Activated CD8-positive, alpha-beta memory T cell treated with anti-CD3 and anti-CD28 coated beads, Interleukin-2, amount 50 U/mL, for 4 hours (primary cell): ENCODE measurements at regions not wholly inside any gene's neighbourhood (a gene's known extent, or its start where the extent isn't known, plus 50 kb on each side); places are given as distances from the start of the nearest gene placed in this dataset.

Experiments
- DNase-seq: peaks from one replicate; pipeline ENCODE4 v3.0.0-alpha.2; 2020

- DNase-seq = no peak
Observed at GRCh38 chr12:124440841-124441381, 126.5 kb downstream of the NCOR2 start.

DNA sequence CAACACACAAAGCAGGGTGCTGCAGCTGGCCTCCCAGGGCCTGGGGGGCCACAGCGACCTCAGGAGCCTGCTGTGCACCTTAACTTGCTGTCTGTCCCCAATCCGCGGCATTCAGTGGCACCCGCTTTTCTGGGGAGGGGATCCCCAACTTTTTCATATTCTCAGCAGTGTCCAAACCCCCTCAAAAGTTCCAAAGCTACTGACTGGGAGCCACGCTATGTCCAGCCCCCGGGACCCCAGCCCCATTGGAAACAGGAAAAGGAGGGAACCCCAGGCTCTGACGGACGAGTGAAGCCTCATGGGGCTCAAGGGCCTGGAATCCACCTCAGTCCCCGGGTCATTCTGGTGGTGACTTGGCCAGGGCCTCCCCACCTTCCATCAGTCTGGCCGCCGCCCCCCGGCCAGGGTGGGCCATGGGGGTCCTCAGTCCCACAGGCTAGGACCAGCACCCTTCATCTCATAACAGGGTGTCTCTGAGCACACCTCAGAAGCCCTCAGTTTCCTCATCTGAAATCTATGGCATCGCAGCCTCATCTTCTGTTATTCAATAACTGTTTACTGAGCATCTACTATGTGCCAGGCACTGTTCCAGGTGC is 127.3 kb downstream of the NCOR2 start:
- no peak for DNase-seq

DNA sequence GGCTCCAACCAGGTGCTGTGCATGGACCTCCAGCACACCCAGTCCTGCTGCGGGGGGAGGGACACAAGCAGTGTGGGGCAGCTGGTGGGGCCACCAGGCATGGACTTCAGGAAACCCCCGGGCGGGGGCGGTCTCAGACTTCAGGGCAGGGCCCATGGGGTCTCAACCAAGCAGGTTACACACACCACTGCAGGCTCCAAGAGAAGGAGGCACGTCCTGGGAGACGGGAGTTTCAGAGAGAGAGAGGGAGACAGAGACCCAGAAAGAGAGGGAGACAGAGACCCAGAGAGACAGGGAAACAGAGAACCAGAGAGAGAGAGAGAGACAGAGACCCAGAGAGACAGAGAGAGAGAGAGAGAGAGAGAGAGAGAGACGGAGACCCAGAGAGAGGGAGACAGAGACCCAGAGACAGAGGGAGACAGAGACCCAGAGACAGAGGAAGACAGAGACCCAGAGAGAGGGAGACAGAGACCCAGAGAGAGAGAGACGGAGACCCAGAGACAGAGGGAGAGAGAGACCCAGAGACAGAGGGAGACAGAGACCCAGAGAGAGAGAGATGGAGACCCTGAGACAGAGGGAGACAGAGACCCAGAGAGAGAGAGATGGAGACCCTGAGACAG is 128.9 kb downstream of the NCOR2 start:
- no peak for DNase-seq

DNA sequence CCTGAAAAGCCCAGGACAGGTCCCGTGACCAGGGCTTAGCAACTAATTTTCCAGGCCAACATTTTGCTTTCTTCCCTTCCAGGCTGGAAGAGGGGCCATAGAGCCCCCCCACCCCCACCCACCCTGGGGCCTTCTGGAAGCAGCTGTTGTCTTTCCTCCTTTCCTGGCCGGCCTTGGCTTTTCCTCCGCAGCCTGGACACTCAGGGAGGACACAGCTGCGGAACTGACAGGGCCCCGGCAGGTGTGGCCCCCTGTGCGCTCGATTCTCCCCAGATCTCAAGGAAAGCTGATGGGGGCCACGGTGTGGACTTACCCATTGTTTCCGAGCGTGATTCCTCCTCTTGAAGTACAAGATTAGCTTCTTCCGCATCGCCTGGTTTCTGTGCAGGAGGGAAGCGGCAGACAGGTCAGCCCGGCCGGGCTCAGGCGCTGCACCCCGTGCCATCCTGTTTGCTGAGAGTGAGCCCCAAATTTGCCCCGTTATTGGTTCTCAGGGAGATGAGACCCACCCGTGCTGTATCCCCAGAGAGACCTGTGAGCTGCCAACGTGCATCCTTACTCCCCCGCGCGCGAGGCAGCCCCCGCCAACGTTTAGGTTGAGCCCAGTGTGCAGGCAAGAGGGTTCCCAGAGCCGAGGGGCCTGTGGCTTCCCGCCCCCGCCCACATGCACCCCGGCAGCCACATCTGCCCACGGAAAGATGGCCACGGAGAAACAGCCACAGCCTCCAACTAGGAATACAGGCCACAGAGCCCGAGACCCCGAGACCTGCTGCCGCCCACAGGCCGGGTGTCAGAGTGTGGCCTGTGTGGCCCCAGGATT is 129.6 kb downstream of the NCOR2 start:
- no peak for DNase-seq

DNA sequence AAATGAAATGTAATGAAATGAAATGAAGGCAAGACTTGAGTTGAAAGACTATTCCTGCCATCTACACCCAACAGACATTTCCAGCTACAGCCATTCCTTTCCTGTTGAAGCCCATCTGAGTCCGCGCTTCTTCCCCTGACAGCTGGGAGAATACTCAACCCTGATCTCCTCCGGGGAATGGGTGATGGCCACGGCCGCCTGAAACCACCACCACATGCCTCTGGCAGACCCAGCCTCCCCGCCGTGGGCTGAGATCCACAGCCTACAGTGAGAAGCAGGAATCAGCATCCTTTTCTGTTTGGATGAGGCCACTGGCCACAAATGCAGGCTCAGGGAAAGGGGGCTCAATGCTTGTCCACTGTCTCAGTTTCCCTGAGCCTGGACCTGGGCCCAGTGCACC is 130.3 kb downstream of the NCOR2 start:
- DNase-seq = no peak

GRCh38 chr12:124436366-124436765 is 131.0 kb downstream of the NCOR2 start:
- DNase-seq = no peak

DNA sequence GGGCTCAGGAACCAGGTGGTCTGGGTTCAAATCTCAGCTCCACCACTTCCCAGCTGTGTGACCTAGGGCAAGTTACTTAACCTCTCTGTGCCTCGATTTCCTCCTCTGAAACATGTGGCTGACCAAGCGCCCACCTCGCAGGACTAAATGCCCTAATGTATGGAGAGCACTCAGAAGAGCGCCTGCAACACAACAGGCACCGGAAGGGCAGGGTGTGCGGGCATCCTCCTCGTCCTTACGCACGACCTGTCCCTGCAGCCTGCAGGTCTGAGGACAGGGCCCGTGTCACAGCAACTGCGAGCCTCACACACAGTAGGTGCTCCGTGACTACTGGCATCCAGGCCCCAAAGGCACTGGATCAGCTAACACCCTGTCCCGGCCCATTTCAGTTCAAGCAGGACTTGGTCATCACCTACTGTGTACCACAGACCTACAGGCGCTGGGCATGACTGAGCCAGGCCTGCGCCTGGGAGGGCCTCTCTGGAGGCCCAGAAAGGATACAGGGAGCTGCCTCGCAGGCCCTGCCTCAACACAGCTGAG is 131.5 kb downstream of the NCOR2 start:
- no peak for DNase-seq

DNA sequence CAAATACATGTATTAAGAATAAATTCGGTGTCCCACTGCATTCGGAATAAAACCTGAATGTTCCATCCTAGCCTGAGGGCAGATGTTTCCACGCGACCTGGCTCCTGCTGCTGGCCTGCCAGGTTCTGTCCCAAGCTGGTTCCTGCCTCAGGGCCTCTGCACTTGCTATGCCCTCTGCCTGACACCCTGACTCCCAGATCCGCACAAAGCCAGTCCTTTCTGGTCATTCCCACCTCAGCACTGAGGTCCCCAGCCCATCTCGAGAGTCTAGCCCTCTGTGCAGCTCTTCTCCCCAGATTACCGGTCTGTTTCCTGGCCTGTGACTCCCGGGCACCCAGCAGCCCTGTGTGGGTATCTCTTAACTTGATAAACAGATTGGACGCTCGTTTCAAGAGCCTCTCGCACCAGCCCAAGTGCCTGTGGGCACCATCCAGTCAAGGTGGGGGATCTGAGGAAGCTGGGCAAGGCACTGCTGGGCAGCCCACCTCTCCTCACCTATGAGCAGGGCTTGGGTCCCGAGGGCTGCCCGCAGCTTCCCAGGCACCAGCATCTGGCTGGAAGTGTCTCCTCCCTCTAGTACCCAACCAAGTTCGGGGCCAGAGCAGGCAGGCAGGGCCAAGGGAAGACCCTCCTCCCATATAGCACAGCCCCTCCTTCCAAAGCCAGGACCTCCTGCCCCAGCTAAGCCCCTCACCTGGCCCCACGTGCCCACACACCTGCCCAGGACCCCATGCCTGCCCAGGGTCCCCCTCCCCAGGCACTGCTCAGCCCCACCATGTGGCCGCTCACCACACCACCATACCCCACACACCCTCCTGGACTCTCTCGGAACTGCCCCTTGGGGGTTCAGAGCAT is 132.2 kb downstream of the NCOR2 start:
- no peak for DNase-seq

- no peak for DNase-seq
Observed at GRCh38 chr12:124434354-124434753, 133.1 kb downstream of the NCOR2 start.

- DNase-seq = no peak
Observed at GRCh38 chr12:124433879-124434278, 133.5 kb downstream of the NCOR2 start.

GRCh38 chr12:124433147-124433874 is 134.1 kb downstream of the NCOR2 start:
- DNase-seq = no peak

GRCh38 chr12:124432376-124432775 is 135.0 kb downstream of the NCOR2 start:
- DNase-seq = no peak

GRCh38 chr12:124431971-124432370 is 135.4 kb downstream of the NCOR2 start:
- DNase-seq = no peak

DNA sequence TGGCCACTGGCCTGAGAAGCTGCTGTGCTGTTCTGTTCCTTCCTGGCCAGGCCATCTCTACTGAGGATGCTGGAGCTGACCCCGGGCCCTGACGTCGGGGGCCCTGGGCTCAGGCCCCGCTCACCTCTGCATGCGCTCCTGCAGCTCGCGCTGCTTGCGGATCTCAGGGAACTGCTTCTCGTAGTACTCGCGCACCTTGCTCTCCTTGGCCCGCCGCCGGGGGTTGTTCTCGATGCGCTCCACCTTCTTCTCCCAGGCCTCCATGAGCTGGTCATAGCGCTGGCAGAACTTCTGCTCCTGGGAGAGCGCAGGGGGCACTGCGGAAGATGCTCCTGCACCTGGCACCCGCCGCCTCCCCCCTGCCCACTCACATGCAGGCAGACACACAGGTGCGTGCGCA is 135.6 kb downstream of the RFLNA start:
- DNase-seq = no peak

GRCh38 chr12:124429535-124429934 is 134.6 kb downstream of the RFLNA start:
- DNase-seq = no peak

DNA sequence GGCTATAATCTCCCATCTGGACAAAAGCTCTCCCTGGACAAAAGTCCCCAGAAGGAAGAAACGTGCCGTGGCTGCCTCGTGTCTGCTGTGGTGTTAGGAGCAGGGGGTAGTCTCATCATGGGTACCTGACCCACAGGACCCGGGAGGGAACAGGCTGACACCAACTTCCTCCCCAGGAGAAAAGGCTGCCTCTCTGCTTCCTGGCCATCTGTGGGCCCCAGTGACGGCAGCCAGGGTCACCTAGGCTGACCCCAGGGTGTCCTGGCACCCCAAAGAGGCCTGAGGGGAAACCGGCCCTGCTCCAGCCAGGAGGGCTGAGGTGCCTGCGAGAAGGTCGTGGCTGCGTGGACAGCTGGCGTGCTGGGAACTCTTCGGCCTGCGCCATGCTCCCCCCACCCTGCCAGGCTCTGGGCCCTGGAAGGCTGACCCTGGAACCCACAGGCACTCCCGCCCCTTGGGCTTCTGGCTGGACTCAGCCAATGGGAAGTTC is 133.9 kb downstream of the RFLNA start:
- DNase-seq = no peak

DNA sequence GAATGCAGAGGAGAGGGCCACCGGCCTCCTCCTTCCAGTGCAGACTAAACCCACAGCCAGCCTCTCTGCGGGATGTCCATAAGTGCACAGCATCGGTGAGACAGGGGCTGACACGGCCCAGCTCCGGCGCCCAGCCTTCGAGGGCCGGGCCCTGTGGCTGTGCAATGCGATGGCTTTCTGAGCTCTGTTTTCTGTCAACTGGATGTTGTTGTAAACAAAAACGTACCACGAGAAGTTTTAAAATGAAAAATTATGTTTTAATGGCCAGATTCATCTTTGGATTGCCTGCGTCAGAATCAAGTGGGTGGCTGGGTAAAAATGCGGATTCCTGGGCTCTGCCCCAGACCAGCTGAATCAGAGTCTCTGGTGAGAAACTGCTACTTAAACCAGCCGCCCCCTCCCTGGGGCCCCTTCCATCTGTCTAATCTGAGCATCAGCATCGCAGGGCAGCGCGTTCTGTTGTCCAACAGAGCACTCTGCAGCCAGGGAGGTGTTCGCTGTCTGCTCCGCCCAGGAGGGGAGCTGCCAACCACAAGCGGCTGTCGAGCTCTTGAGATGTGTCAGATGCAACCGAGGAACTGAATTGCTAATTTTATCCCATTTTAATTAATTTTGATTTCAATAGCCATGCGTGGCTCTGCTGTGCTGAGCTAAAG is 133.4 kb downstream of the RFLNA start:
- DNase-seq = no peak

DNA sequence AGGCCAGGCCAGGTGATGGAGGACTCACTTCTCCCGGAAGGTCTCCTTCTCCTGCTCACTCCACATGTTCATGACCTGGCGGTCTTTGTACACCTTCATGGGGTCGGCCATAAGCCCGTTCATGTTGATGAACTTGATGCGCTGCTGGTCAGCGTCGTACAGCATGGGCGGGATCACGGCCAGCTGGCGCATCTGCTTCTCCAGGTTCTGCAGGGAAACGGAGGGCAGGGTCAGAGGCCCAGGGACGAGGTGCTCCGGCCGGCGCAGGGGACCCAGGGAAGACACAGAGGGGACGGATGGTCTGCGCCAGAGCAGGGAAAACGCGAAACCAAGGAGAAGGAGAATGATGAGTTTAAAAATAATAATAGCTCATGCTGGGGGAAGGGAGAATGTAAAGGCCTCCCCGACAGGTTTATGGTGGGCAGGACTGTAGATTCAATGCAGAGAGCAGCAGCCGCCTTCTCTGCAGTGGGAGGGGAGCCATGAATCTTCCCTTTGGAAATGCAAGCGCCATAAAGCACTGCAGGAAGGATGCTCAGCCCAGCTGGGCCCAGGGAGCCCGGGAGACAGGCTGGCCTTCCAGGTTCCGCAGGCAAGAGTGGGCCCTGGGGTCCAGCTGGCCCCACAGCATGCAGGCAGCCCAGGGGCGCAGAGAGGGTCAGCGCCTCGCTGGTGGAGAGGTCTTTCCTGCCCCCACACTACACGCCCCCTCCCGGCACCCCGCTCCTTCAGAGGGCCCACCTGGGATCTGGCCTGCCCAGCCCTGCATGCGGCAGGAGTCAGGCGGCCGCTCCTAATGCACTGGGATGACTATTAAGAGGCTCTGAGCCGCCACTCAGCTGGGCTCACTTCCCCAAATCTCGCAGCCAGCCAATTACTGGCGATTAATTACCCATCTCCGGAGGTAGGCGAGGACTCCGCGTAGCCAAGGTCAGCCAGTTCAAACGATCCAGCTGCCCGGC is 132.0 kb downstream of the RFLNA start:
- DNase-seq = no peak

GRCh38 chr12:124425667-124426066 is 130.8 kb downstream of the RFLNA start:
- DNase-seq = no peak

- DNase-seq = no peak
Observed at GRCh38 chr12:124424516-124424905, 129.6 kb downstream of the RFLNA start.
